Coronary artery (tissue), 2 donors: ENCODE measurements at regions not wholly inside any gene's neighbourhood (a gene's known extent, or its start where the extent isn't known, plus 50 kb on each side); places are given as distances from the start of the nearest gene placed in this dataset.

Source experiments
- DNase-seq: peaks from one replicate; pipeline ENCODE4 v3.0.0-alpha.2; 2017; ENCODE audit warnings: low spot score
- H3K27ac ChIP-seq, 2 donors: fragments of 200-600 bp; sonication (generic); one replicate each; pipeline ENCODE4 v1.5.1; 2016 to 2019
- H3K4me3 ChIP-seq: fragments of 200-600 bp; sonication (generic); 2 replicates; pipeline ENCODE4 v1.5.1; 2016; ENCODE audit warnings: mild to moderate bottlenecking, moderate library complexity
- TF ChIP-seq, protein P1 (sequence below): fragments of 200-600 bp; sonication (generic); IDR thresholded peaks from one replicate; pipeline ENCODE4 v1.5.1; 2019; ENCODE audit warnings: antibody characterized with exemption

DNA sequence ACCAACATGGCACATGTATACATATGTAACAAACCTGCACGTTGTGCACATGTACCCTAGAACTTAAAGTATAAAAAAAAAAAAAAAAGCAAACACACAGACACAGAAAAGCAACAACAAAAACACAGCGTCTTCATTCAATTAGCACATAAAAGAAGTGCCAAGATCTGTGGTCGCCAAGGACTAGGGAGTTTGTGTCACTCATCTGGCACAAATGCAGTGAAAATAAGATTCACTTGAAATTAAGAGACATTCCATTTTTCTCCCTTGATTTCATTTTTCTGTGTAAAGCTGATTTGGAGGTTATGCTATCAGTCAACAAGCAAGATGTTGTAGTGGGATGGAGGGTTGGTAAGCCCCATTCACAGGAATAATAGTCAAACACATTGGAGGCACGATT lies 115.3 kb downstream of the FAT4 start:
- Histone ChIP-seq H3K27ac (no peak overlapping the region), H3K4me3 (no peak overlapping the region)
- TF ChIP-seq, protein P1, sequence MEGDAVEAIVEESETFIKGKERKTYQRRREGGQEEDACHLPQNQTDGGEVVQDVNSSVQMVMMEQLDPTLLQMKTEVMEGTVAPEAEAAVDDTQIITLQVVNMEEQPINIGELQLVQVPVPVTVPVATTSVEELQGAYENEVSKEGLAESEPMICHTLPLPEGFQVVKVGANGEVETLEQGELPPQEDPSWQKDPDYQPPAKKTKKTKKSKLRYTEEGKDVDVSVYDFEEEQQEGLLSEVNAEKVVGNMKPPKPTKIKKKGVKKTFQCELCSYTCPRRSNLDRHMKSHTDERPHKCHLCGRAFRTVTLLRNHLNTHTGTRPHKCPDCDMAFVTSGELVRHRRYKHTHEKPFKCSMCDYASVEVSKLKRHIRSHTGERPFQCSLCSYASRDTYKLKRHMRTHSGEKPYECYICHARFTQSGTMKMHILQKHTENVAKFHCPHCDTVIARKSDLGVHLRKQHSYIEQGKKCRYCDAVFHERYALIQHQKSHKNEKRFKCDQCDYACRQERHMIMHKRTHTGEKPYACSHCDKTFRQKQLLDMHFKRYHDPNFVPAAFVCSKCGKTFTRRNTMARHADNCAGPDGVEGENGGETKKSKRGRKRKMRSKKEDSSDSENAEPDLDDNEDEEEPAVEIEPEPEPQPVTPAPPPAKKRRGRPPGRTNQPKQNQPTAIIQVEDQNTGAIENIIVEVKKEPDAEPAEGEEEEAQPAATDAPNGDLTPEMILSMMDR, result no peak
- no peak for DNase-seq

DNA sequence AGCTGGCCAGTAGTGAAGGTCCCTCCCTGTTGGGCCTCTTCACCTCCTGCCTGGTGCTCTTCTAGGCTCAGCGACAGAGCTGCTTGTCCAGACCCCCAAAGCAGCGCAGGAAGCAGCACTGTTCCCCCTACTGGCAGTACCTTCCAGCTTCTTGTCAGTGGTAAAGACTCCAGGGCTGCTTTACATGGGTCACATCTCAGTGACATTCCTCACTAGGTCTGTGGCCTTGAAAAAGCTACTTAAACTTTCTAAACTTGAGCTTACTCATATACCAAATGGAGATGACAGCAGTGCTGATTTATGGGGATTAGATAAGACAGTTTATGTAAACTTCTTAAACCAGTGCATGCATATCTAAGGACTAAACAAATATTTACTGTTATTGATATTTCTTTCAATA lies 117.3 kb downstream of the FAT4 start:
- Histone ChIP-seq H3K27ac (no peak overlapping the region), H3K4me3 (no peak overlapping the region)
- TF ChIP-seq, protein P1, result no peak
- no peak for DNase-seq

DNA sequence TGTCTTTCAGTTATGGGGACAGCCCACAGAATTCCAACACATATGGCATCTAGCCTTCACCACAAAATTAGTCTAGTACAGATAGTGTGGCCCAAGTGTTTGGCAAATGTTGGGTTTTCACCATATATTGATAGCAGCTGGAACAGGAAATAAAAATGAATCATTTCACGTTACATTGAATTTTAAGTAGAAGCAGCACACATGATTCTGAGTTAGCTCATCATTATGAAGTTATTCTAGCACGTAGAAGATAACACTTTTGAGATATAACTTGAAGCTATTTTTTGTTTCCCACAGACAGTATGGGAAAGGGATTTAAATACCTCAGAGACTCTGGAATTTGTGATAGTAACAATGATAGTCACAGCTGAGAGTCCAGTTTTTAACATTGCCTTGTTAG lies 118.7 kb downstream of the FAT4 start:
- Histone ChIP-seq H3K4me3 (no peak overlapping the region), H3K27ac (peak overlapping the region in 1 of 2 donors; percentile 34)
- TF ChIP-seq, protein P1, result no peak
- DNase-seq, result no peak

DNA sequence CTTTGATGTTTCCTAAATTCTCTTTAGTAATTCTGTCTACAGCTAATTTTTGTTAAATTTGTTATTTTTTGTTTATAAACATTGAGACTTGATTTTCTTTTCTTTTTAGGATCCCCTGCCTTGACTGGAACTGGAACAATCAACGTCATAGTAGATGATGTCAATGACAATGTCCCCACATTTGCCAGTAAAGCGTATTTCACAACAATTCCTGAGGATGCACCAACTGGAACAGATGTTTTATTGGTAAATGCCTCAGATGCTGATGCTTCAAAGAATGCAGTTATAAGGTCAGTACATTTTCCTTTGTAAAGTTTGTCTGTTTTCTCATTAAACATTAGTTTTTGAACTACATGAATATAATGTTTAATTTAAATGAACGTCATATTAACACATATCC lies 119.4 kb downstream of the FAT4 start:
- Histone ChIP-seq H3K4me3 (no peak overlapping the region), H3K27ac (no peak overlapping the region)
- DNase-seq, result no peak
- TF ChIP-seq, protein P1, result no peak

DNA sequence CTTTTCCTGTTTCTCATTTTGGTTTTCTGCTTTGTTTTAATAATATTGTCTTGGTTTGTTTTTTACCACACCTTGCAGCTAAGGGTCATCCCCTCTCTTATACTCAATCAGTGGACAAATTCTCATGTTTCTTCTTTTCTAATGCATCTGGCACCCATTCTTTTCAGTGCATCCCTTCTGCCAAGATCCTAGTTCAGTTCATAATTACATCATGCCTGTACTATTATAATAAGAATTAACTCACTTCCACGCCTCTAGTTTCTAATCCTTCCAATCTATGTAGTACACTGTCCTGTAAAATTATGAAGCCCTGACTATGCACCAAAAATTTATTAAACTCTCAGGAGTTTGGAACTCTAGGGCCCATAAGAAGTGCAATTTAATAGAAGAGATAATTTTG lies 126.1 kb downstream of the FAT4 start:
- no peak overlapping the region for H3K4me3 ChIP-seq
- no peak for DNase-seq
- H3K27ac ChIP-seq, result no peak overlapping the region
- TF ChIP-seq, protein P1, result no peak

DNA sequence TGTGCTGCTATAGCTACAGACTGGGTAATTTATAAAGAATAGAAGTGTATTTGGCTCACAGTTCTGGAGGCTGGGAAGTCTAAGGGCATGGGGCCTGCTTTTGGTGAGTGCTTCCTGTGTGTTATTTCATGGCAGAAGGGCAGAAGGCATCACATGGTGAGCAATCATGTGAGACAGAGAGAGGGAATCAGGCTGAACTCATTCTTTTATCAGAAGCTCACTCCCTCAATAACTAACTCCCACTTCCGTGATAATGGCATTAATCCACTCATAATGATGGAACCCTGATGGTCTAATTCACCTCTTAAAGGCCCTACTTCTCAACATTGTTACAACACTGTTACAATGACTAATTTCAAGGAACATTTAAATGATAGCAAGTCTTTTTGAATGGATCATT lies 129.4 kb downstream of the FAT4 start:
- no peak overlapping the region for H3K4me3 ChIP-seq
- TF ChIP-seq, protein P1, result no peak
- H3K27ac ChIP-seq, result no peak overlapping the region
- no peak for DNase-seq

DNA sequence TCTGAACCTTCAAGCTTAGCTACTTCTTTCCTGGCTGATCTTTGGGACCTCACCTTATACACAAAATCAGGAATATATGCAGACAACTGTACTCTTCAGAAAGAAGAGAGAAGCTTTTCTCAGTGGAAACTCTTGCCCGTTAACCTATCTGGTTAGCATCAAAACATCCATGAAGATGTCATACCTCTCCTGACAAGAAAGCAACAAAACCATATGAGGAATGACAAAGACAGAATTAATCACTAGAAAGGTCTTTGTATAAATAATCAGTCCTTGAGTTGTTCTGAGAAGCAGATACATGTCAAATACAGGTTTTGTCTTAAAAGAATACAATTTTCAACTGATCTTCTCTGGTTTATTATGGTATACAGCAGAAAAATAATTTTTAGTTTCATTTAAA lies 130.8 kb downstream of the FAT4 start:
- H3K4me3 ChIP-seq, result no peak overlapping the region
- no peak overlapping the region for H3K27ac ChIP-seq
- no peak for DNase-seq
- TF ChIP-seq, protein P1, result no peak
